Right renal cortex interstitium (tissue), 3 donors: ENCODE measurements at regions not wholly inside any gene's neighbourhood (a gene's known extent, or its start where the extent isn't known, plus 50 kb on each side); places are given as distances from the start of the nearest gene placed in this dataset.
"Not testable (repeated sequence)": the region's sequence is repeated elsewhere in the genome, so short reads cannot be mapped to it uniquely, and the experiment has no call there.

ENCODE experiments used
- DNase-seq, 3 donors: peaks; one replicate each; pipeline ENCODE4 v3.0.0-alpha.2; 2013; ENCODE audit warnings: low read depth in 3 of 3, low spot score in 2 of 3

GRCh38 chr2:145764631-145765030 lies 1244.7 kb upstream of the ZEB2 start:
- DNase-seq, result peak in 1 of 3 donors; percentile 14

GRCh38 chr2:145760781-145761649 lies 1241.1 kb upstream of the ZEB2 start:
- no peak for DNase-seq

GRCh38 chr2:145759228-145759915 lies 1239.5 kb upstream of the ZEB2 start:
- DNase-seq, result no peak

- DNase-seq, result no peak
Measured at GRCh38 chr2:145757503-145758246, 1237.8 kb upstream of the ZEB2 start.

- no peak for DNase-seq
Measured at GRCh38 chr2:145755019-145755837, 1235.3 kb upstream of the ZEB2 start.

GRCh38 chr2:145753966-145754365 lies 1234.0 kb upstream of the ZEB2 start:
- DNase-seq, result no peak

GRCh38 chr2:145753041-145753608 lies 1233.2 kb upstream of the ZEB2 start:
- no peak for DNase-seq

GRCh38 chr2:145752091-145752806 lies 1232.3 kb upstream of the ZEB2 start:
- DNase-seq, result peak; percentile 49 to 70 (median 51)

GRCh38 chr2:145751629-145752028 lies 1231.7 kb upstream of the ZEB2 start:
- peak in 1 of 3 donors; percentile 18 for DNase-seq

GRCh38 chr2:145751155-145751554 lies 1231.2 kb upstream of the ZEB2 start:
- DNase-seq, result no peak

- DNase-seq, result no peak
Measured at GRCh38 chr2:145750612-145751011, 1230.7 kb upstream of the ZEB2 start.

- DNase-seq, result peak in 1 of 3 donors; percentile 14
Measured at GRCh38 chr2:145750144-145750543, 1230.2 kb upstream of the ZEB2 start.

- DNase-seq, result no peak
Measured at GRCh38 chr2:145749556-145749955, 1229.6 kb upstream of the ZEB2 start.

GRCh38 chr2:145748927-145749326 lies 1229.0 kb upstream of the ZEB2 start:
- no peak for DNase-seq

- no peak for DNase-seq
Measured at GRCh38 chr2:145747715-145748114, 1227.8 kb upstream of the ZEB2 start.

GRCh38 chr2:145745387-145745721 lies 1225.4 kb upstream of the ZEB2 start:
- DNase-seq, result not testable (repeated sequence)

- no peak for DNase-seq
Measured at GRCh38 chr2:145744541-145745386, 1224.8 kb upstream of the ZEB2 start.

- no peak for DNase-seq
Measured at GRCh38 chr2:145743011-145743410, 1223.1 kb upstream of the ZEB2 start.

- no peak for DNase-seq
Measured at GRCh38 chr2:145741636-145742035, 1221.7 kb upstream of the ZEB2 start.
